Muscle of leg (tissue), 3 donors: ENCODE measurements at regions not wholly inside any gene's neighbourhood (a gene's known extent, or its start where the extent isn't known, plus 50 kb on each side); places are given as distances from the start of the nearest gene placed in this dataset.

Experiments
- DNase-seq: peaks from one replicate; pipeline ENCODE4 v3.0.0; 2013
- H3K27ac ChIP-seq: one replicate; pipeline ENCODE4 v1.5.1; 2013; ENCODE audit warnings: mild to moderate bottlenecking, low read length, control low read depth
- H3K27me3 ChIP-seq: one replicate; pipeline ENCODE4 v1.6.1; 2013; ENCODE audit warnings: low read length; ENCODE audit not compliant: control insufficient read depth, insufficient read depth
- H3K36me3 ChIP-seq: one replicate; pipeline ENCODE4 v1.6.1; 2013; ENCODE audit warnings: low read length; ENCODE audit not compliant: control insufficient read depth, insufficient read depth
- H3K4me1 ChIP-seq: one replicate; pipeline ENCODE4 v1.6.1; 2013; ENCODE audit warnings: low read length; ENCODE audit not compliant: control insufficient read depth, insufficient read depth
- H3K4me3 ChIP-seq: one replicate; pipeline ENCODE4 v1.5.1; 2013; ENCODE audit warnings: low read length, control low read depth
- H3K9me3 ChIP-seq: replicated peaks from 2 replicates; pipeline ENCODE4 v1.6.1; 2013; ENCODE audit warnings: low read depth, low read length; ENCODE audit not compliant: control insufficient read depth
- WGBS: methylation state at CpG from one replicate; pipeline ENCODE4 v1.1.5; 2013; ENCODE audit warnings: missing lambda C conversion rate; ENCODE audit not compliant: insufficient coverage; 5-methylcytosine and 5-hydroxymethylcytosine counted together

GRCh38 chr9:119429302-119429701 is 60.1 kb upstream of the BRINP1 start:
- H3K27me3 ChIP-seq: no peaks in the 10 kb centered on the region
- H3K4me3 ChIP-seq: no peak overlapping the region
- H3K9me3 ChIP-seq: no peaks in the 10 kb centered on the region
- WGBS: 37% methylated on average over 2 of the region's 4 CpGs
- no peak for DNase-seq
- H3K36me3 ChIP-seq: no peaks in the 10 kb centered on the region
- no peaks in the 10 kb centered on the region for H3K4me1 ChIP-seq
- no peak overlapping the region for H3K27ac ChIP-seq

GRCh38 chr9:119420231-119420630 is 51.0 kb upstream of the BRINP1 start:
- Histone ChIP-seq H3K9me3 (no peaks in the 10 kb centered on the region), H3K27ac (no peak overlapping the region), H3K36me3 (no peaks in the 10 kb centered on the region), H3K27me3 (no peaks in the 10 kb centered on the region), H3K4me1 (no peaks in the 10 kb centered on the region), H3K4me3 (no peak overlapping the region)
- DNase-seq: no peak
- WGBS: 27% methylated on average over 1 of the region's 2 CpGs
